ENCODE measurements at regions not wholly inside any gene's neighbourhood (a gene's known extent, or its start where the extent isn't known, plus 50 kb on each side); places are given as distances from the start of the nearest gene placed in this dataset.
"Not testable (repeated sequence)": the region's sequence is repeated elsewhere in the genome, so short reads cannot be mapped to it uniquely, and the experiment has no call there.

GRCh38 chr1:169048043-169048442, 58.4 kb upstream of the ATP1B1 start:
- H3K4me3 ChIP-seq (ENCODE audit: low read length in 3 of 3), result no peak overlapping the region
- H3K4me1 ChIP-seq (ENCODE audit: control insufficient read depth in 3 of 3, insufficient read depth in 3 of 3, low read length in 3 of 3), result peaks cover 4 to 10% (median 6%) of the 10 kb centered on the region in 3 donors
- H3K27me3 ChIP-seq (ENCODE audit: control insufficient read depth in 3 of 3, insufficient read depth in 3 of 3, low read length in 3 of 3), result no peaks in the 10 kb centered on the region
- no peaks in the 10 kb centered on the region for H3K9me3 ChIP-seq (ENCODE audit: control insufficient read depth in 3 of 3, low read length in 3 of 3)
- no peak overlapping the region for H3K9ac ChIP-seq (ENCODE audit: low read depth in 1 of 3, low read length in 3 of 3)
- H3K27ac ChIP-seq (ENCODE audit: low read depth, low read length), result no peak overlapping the region
- H3K36me3 ChIP-seq (ENCODE audit: control insufficient read depth in 3 of 3, insufficient read depth in 3 of 3, low read length in 3 of 3), result no peaks in the 10 kb centered on the region

GRCh38 chr1:169049258-169049938, 57.1 kb upstream of the ATP1B1 start:
- Histone ChIP-seq H3K4me3 (ENCODE audit: low read length in 3 of 3) (no peak overlapping the region), H3K27me3 (ENCODE audit: control insufficient read depth in 3 of 3, insufficient read depth in 3 of 3, low read length in 3 of 3) (no peaks in the 10 kb centered on the region), H3K9ac (ENCODE audit: low read depth in 1 of 3, low read length in 3 of 3) (no peak overlapping the region), H3K27ac (ENCODE audit: low read depth, low read length) (no peak overlapping the region), H3K9me3 (ENCODE audit: control insufficient read depth in 3 of 3, low read length in 3 of 3) (no peaks in the 10 kb centered on the region), H3K36me3 (ENCODE audit: control insufficient read depth in 3 of 3, insufficient read depth in 3 of 3, low read length in 3 of 3) (no peaks in the 10 kb centered on the region), H3K4me1 (ENCODE audit: control insufficient read depth in 3 of 3, insufficient read depth in 3 of 3, low read length in 3 of 3) (peaks cover 4 to 6% (median 6%) of the 10 kb centered on the region in 3 donors)

DNA sequence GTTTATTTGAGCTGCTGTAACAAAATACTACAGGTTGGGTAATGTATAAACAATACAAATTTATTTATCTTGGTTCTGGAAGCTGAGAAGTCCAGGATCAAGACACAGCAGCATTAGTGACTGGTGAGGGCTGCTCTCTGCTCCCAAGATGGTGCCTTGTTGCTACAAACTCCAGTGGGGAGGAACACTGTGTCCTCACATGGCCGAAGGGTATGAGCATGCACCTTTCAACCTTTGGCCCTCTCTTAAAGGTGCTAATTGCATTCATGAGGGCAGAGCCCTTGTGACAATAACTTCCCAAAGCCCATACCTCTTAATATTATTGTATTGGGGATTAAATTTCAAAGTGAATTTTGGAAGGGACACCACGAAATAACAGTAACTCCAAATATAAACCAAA, 55.3 kb upstream of the ATP1B1 start:
- H3K4me1 ChIP-seq (ENCODE audit: control insufficient read depth in 3 of 3, insufficient read depth in 3 of 3, low read length in 3 of 3), result no peaks in the 10 kb centered on the region
- no peaks in the 10 kb centered on the region for H3K27me3 ChIP-seq (ENCODE audit: control insufficient read depth in 3 of 3, insufficient read depth in 3 of 3, low read length in 3 of 3)
- no peaks in the 10 kb centered on the region for H3K9me3 ChIP-seq (ENCODE audit: control insufficient read depth in 3 of 3, low read length in 3 of 3)
- no peak overlapping the region for H3K9ac ChIP-seq (ENCODE audit: low read depth in 1 of 3, low read length in 3 of 3)
- no peak overlapping the region for H3K27ac ChIP-seq (ENCODE audit: low read depth, low read length)
- no peaks in the 10 kb centered on the region for H3K36me3 ChIP-seq (ENCODE audit: control insufficient read depth in 3 of 3, insufficient read depth in 3 of 3, low read length in 3 of 3)
- no peak overlapping the region for H3K4me3 ChIP-seq (ENCODE audit: low read length in 3 of 3)

DNA sequence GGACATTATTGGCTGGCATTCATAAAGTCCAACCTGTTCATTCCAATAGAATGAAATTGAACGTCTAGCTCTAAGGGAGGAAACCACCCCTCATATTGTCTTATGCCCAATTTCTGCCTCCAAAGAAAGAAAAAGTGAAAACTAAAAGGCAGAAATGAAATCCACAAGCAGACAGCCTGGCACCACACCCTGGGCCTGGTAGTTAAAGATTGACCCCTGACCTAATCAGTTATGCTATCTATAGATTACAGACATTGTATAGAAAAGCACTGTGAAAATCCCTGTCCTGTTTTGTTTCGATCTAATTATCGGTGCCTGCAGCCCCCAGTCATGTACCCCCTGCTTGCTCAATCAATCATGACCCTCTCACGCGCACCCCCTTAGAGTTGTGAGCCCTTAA, 54.3 kb upstream of the ATP1B1 start:
- H3K4me1 ChIP-seq (ENCODE audit: control insufficient read depth in 3 of 3, insufficient read depth in 3 of 3, low read length in 3 of 3); H3K27me3 ChIP-seq (ENCODE audit: control insufficient read depth in 3 of 3, insufficient read depth in 3 of 3, low read length in 3 of 3); H3K36me3 ChIP-seq (ENCODE audit: control insufficient read depth in 3 of 3, insufficient read depth in 3 of 3, low read length in 3 of 3); H3K9me3 ChIP-seq (ENCODE audit: control insufficient read depth in 3 of 3, low read length in 3 of 3); H3K4me3 ChIP-seq (ENCODE audit: low read length in 3 of 3); H3K9ac ChIP-seq (ENCODE audit: low read depth in 1 of 3, low read length in 3 of 3); H3K27ac ChIP-seq (ENCODE audit: low read depth, low read length): not testable (repeated sequence)

GRCh38 chr1:169052727-169053126, 53.8 kb upstream of the ATP1B1 start:
- no peak overlapping the region for H3K9ac ChIP-seq (ENCODE audit: low read depth in 1 of 3, low read length in 3 of 3)
- H3K27me3 ChIP-seq (ENCODE audit: control insufficient read depth in 3 of 3, insufficient read depth in 3 of 3, low read length in 3 of 3), result no peaks in the 10 kb centered on the region
- no peaks in the 10 kb centered on the region for H3K4me1 ChIP-seq (ENCODE audit: control insufficient read depth in 3 of 3, insufficient read depth in 3 of 3, low read length in 3 of 3)
- no peaks in the 10 kb centered on the region for H3K9me3 ChIP-seq (ENCODE audit: control insufficient read depth in 3 of 3, low read length in 3 of 3)
- H3K36me3 ChIP-seq (ENCODE audit: control insufficient read depth in 3 of 3, insufficient read depth in 3 of 3, low read length in 3 of 3), result no peaks in the 10 kb centered on the region
- H3K4me3 ChIP-seq (ENCODE audit: low read length in 3 of 3), result no peak overlapping the region
- no peak overlapping the region for H3K27ac ChIP-seq (ENCODE audit: low read depth, low read length)

GRCh38 chr1:169053196-169053595, 53.3 kb upstream of the ATP1B1 start:
- Histone ChIP-seq H3K27me3 (ENCODE audit: control insufficient read depth in 3 of 3, insufficient read depth in 3 of 3, low read length in 3 of 3) (no peaks in the 10 kb centered on the region), H3K4me3 (ENCODE audit: low read length in 3 of 3) (no peak overlapping the region), H3K4me1 (ENCODE audit: control insufficient read depth in 3 of 3, insufficient read depth in 3 of 3, low read length in 3 of 3) (no peaks in the 10 kb centered on the region), H3K27ac (ENCODE audit: low read depth, low read length) (no peak overlapping the region), H3K36me3 (ENCODE audit: control insufficient read depth in 3 of 3, insufficient read depth in 3 of 3, low read length in 3 of 3) (no peaks in the 10 kb centered on the region), H3K9me3 (ENCODE audit: control insufficient read depth in 3 of 3, low read length in 3 of 3) (no peaks in the 10 kb centered on the region), H3K9ac (ENCODE audit: low read depth in 1 of 3, low read length in 3 of 3) (no peak overlapping the region)

Measured in skeletal muscle tissue (tissue), 3 donors.